H1 (cell line): ENCODE measurements at regions not wholly inside any gene's neighbourhood (a gene's known extent, or its start where the extent isn't known, plus 50 kb on each side); places are given as distances from the start of the nearest gene placed in this dataset.

Experiments
- CHD2 ChIP-seq: IDR thresholded peaks from 2 replicates; pipeline ENCODE4 v1.6.1; 2012; ENCODE audit warnings: low read length, improper control_type of control experiment
- CTCF ChIP-seq, 3 experiments: IDR thresholded peaks; 1 replicate in 2 of 3; 2 replicates in 1 of 3; pipeline versions ENCODE4 v1.5.1 to v1.6.1; 2011; ENCODE audit warnings: low read length in 3 of 3, mild to moderate bottlenecking in 3 of 3, inconsistent platforms in 2 of 3, low read depth in 1 of 3, moderate library complexity in 1 of 3; ENCODE audit not compliant: insufficient read depth in 1 of 3; ENCODE audit errors: control extremely low read depth in 1 of 3
- E2F6 ChIP-seq: IDR thresholded peaks from 2 replicates; pipeline ENCODE4 v1.6.1; 2012; ENCODE audit warnings: inconsistent platforms
- POLR2AphosphoS5 ChIP-seq: IDR thresholded peaks from 2 replicates; pipeline ENCODE4 v1.6.1; 2011; ENCODE audit warnings: low read depth, low read length
- SP1 ChIP-seq: IDR thresholded peaks from 2 replicates; pipeline ENCODE4 v1.6.1; 2011; ENCODE audit warnings: low read depth, low read length
- ZNF274 ChIP-seq: IDR thresholded peaks from 2 replicates; pipeline ENCODE4 v1.7.0; 2012; ENCODE audit warnings: low read length, borderline replicate concordance; ENCODE audit errors: extremely low read depth

GRCh38 chr20:6993011-6993410 lies 225.5 kb downstream of the BMP2 start:
- TF ChIP-seq ZNF274 (no peak), CTCF (IDR thresholded peaks at IDR 0.05; ENCODE audit: control extremely low read depth in 1 of 3, insufficient read depth in 1 of 3, low read depth in 1 of 3, low read length in 3 of 3) (no peak), SP1 (no peak), CHD2 (no peak), E2F6 (no peak), POLR2AphosphoS5 (no peak)
